OCI-LY7 (cell line): ENCODE measurements at regions not wholly inside any gene's neighbourhood (a gene's known extent, or its start where the extent isn't known, plus 50 kb on each side); places are given as distances from the start of the nearest gene placed in this dataset.
"Not testable (repeated sequence)": the region's sequence is repeated elsewhere in the genome, so short reads cannot be mapped to it uniquely, and the experiment has no call there.

Source experiments
- CTCF ChIP-seq: fragments of 200-600 bp; sonication (generic); conservative IDR thresholded peaks from 2 replicates; pipeline ENCODE4 v1.5.1; 2014; ENCODE audit warnings: mild to moderate bottlenecking, antibody characterized with exemption, low read length, moderate library complexity, mixed read lengths
- EZH2phosphoT487 ChIP-seq: fragments of 200-600 bp; sonication (generic); IDR thresholded peaks from 2 replicates; pipeline ENCODE4 v1.6.1; 2018; ENCODE audit warnings: low read depth, borderline replicate concordance, mild to moderate bottlenecking, mixed run types, antibody characterized with exemption, low read length, moderate library complexity, mixed read lengths

GRCh38 chr20:30387823-30388222 is 869.6 kb upstream of the DEFB115 start:
- TF ChIP-seq CTCF, EZH2phosphoT487: not testable (repeated sequence)
